ENCODE measurements at regions not wholly inside any gene's neighbourhood (a gene's known extent, or its start where the extent isn't known, plus 50 kb on each side); places are given as distances from the start of the nearest gene placed in this dataset.

- TF ChIP-seq, protein P1, sequence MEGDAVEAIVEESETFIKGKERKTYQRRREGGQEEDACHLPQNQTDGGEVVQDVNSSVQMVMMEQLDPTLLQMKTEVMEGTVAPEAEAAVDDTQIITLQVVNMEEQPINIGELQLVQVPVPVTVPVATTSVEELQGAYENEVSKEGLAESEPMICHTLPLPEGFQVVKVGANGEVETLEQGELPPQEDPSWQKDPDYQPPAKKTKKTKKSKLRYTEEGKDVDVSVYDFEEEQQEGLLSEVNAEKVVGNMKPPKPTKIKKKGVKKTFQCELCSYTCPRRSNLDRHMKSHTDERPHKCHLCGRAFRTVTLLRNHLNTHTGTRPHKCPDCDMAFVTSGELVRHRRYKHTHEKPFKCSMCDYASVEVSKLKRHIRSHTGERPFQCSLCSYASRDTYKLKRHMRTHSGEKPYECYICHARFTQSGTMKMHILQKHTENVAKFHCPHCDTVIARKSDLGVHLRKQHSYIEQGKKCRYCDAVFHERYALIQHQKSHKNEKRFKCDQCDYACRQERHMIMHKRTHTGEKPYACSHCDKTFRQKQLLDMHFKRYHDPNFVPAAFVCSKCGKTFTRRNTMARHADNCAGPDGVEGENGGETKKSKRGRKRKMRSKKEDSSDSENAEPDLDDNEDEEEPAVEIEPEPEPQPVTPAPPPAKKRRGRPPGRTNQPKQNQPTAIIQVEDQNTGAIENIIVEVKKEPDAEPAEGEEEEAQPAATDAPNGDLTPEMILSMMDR (IDR thresholded peaks at IDR 0.05): no peak
- TF ChIP-seq POLR2A (IDR thresholded peaks at IDR 0.05): no peak
Observed at GRCh38 chr4:4946416-4946815, 72.8 kb downstream of the CYTL1 start.
